Liver (tissue), 8 donors: ENCODE measurements at regions not wholly inside any gene's neighbourhood (a gene's known extent, or its start where the extent isn't known, plus 50 kb on each side); places are given as distances from the start of the nearest gene placed in this dataset.

Source experiments
- DNase-seq: peaks from one replicate; pipeline ENCODE4 v3.0.0-alpha.2; 2017; ENCODE audit warnings: low spot score
- H3K27ac ChIP-seq, 2 donors: one replicate each; pipeline ENCODE4 v1.7.0; 2013; ENCODE audit warnings: inconsistent platforms in 2 of 2, low read length in 2 of 2, control low read depth in 1 of 2, low read depth in 1 of 2, mild to moderate bottlenecking in 1 of 2
- H3K27me3 ChIP-seq, 4 donors: one replicate each; pipeline versions ENCODE4 v1.6.1 to v1.7.0; 2013; ENCODE audit warnings: low read length in 3 of 4, inconsistent platforms in 1 of 4, mild to moderate bottlenecking in 1 of 4, moderate library complexity in 1 of 4; ENCODE audit not compliant: control insufficient read depth in 4 of 4, insufficient read depth in 4 of 4
- H3K36me3 ChIP-seq, 4 donors: one replicate each; pipeline versions ENCODE4 v1.6.1 to v1.7.0; 2013; ENCODE audit warnings: low read length in 3 of 4, mild to moderate bottlenecking in 3 of 4, low read depth in 1 of 4, moderate library complexity in 1 of 4; ENCODE audit not compliant: control insufficient read depth in 4 of 4, insufficient read depth in 3 of 4
- H3K4me1 ChIP-seq, 4 donors: one replicate each; pipeline versions ENCODE4 v1.6.1 to v1.7.0; 2013; ENCODE audit warnings: low read length in 3 of 4, mild to moderate bottlenecking in 3 of 4, moderate library complexity in 1 of 4; ENCODE audit not compliant: control insufficient read depth in 4 of 4, insufficient read depth in 4 of 4
- H3K4me3 ChIP-seq, 3 donors: one replicate each; pipeline versions ENCODE4 v1.6.1 to v1.7.0; 2013; ENCODE audit warnings: low read length in 3 of 3, control low read depth in 1 of 3, low read depth in 1 of 3, mild to moderate bottlenecking in 1 of 3
- H3K9ac ChIP-seq, 2 donors: one replicate each; pipeline ENCODE4 v1.7.0; 2013; ENCODE audit warnings: low read length in 2 of 2, mild to moderate bottlenecking in 2 of 2, moderate library complexity in 2 of 2, control low read depth in 1 of 2, low read depth in 1 of 2
- H3K9me3 ChIP-seq, 4 donors: one replicate each; pipeline versions ENCODE4 v1.6.1 to v1.7.0; 2013; ENCODE audit warnings: low read length in 3 of 4; ENCODE audit not compliant: control insufficient read depth in 4 of 4
- EGR1 ChIP-seq, 2 donors: IDR thresholded peaks; 2 replicates each; pipeline ENCODE4 v1.6.1; 2016 to 2018; ENCODE audit warnings: antibody characterized with exemption in 2 of 2, low read depth in 2 of 2
- FOXA1 ChIP-seq: IDR thresholded peaks from 2 replicates; pipeline ENCODE4 v1.6.1; 2016; ENCODE audit warnings: antibody characterized with exemption
- FOXA2 ChIP-seq: IDR thresholded peaks from 2 replicates; pipeline ENCODE4 v1.6.1; 2016; ENCODE audit warnings: antibody characterized with exemption
- GABPA ChIP-seq, 2 donors: IDR thresholded peaks in 1 of 2; conservative IDR thresholded peaks in 1 of 2; 2 replicates each; pipeline ENCODE4 v1.6.1; 2016; ENCODE audit warnings: antibody characterized with exemption in 2 of 2, mild to moderate bottlenecking in 1 of 2, moderate library complexity in 1 of 2
- HNF4A ChIP-seq, 2 donors: conservative IDR thresholded peaks; 2 replicates each; pipeline ENCODE4 v1.6.1; 2016; ENCODE audit warnings: antibody characterized with exemption in 2 of 2, mild to moderate bottlenecking in 2 of 2
- HNF4G ChIP-seq: IDR thresholded peaks from 2 replicates; pipeline ENCODE4 v1.6.1; 2016; ENCODE audit warnings: antibody characterized with exemption
- JUND ChIP-seq, 2 donors: IDR thresholded peaks; 2 replicates each; pipeline ENCODE4 v1.6.1; 2016; ENCODE audit warnings: antibody characterized with exemption in 2 of 2
- RAD21 ChIP-seq, 2 donors: IDR thresholded peaks; 2 replicates each; pipeline ENCODE4 v1.6.1; 2016; ENCODE audit warnings: antibody characterized with exemption in 2 of 2, mild to moderate bottlenecking in 2 of 2
- RXRA ChIP-seq, 2 donors: IDR thresholded peaks; 2 replicates each; pipeline ENCODE4 v1.6.1; 2017 to 2018; ENCODE audit warnings: antibody characterized with exemption in 2 of 2, mild to moderate bottlenecking in 1 of 2
- SP1 ChIP-seq: IDR thresholded peaks from 2 replicates; pipeline ENCODE4 v1.6.1; 2018; ENCODE audit warnings: antibody characterized with exemption, mild to moderate bottlenecking
- TAF1 ChIP-seq: conservative IDR thresholded peaks from 2 replicates; pipeline ENCODE4 v1.6.1; 2016; ENCODE audit warnings: antibody characterized with exemption, mild to moderate bottlenecking
- YY1 ChIP-seq: IDR thresholded peaks from 2 replicates; pipeline ENCODE4 v1.6.1; 2016; ENCODE audit warnings: antibody characterized with exemption, mild to moderate bottlenecking
- WGBS: extraction: QIAGEN DNeasy Blood & Tissue Kit; methylation state at CpG from one replicate; pipeline ENCODE4 v1.1.7; 2013; 5-methylcytosine and 5-hydroxymethylcytosine counted together
- TF ChIP-seq, protein P1 (sequence below): IDR thresholded peaks from 2 replicates; pipeline ENCODE4 v1.6.1; 2016; ENCODE audit warnings: antibody characterized with exemption
- TF ChIP-seq, protein P2 (sequence below): IDR thresholded peaks from 2 replicates; pipeline ENCODE4 v1.6.1; 2016; ENCODE audit warnings: antibody characterized with exemption
- TF ChIP-seq, protein P3 (sequence below): IDR thresholded peaks from 2 replicates; pipeline ENCODE4 v1.6.1; 2016; ENCODE audit warnings: antibody characterized with exemption
- TF ChIP-seq, protein P4 (sequence below): IDR thresholded peaks from 2 replicates; pipeline ENCODE4 v1.6.1; 2016; ENCODE audit warnings: antibody characterized with exemption, mild to moderate bottlenecking
- TF ChIP-seq, protein P5 (sequence below): fragments of 150-350 bp; IDR thresholded peaks from 2 replicates; pipeline ENCODE4 v1.5.1; 2017; ENCODE audit warnings: improper control_type of control experiment, low read depth, low read length; ENCODE audit not compliant: missing input control
- donor health status: healthy.
- donor health status: healthy.
- donor health status: healthy.
- donor health status: healthy.
- donor health status: healthy.

DNA sequence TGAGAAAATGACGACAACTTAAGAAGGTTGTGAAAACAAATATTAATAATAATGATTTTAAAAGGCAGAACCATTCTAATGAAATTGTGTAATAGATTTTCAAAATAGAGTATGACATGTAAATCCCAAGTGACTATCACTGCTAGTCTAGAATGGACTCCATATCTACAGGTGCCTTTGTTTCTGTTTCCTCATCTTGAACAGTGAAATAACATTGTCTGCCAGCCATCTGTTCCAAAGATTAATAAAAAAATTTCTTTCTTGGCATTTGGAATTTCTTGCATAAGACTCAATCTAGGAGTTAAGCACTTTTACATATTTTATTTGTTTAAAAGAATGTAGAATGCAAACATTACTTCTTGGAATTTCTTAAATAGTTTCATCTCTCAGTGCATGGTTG, 520.1 kb upstream of the ARGLU1 start:
- TF ChIP-seq JUND (IDR thresholded peaks at IDR 0.05) (no peak), GABPA (IDR thresholded peaks at IDR 0.05 in 1 of 2, conservative IDR thresholded peaks at IDR 0.05 in 1 of 2) (no peak), RXRA (IDR thresholded peaks at IDR 0.05) (no peak), SP1 (no peak), HNF4A (conservative IDR thresholded peaks at IDR 0.05) (no peak), TAF1 (no peak), YY1 (no peak), EGR1 (IDR thresholded peaks at IDR 0.05; ENCODE audit: low read depth in 2 of 2) (no peak), FOXA2 (no peak), HNF4G (no peak), RAD21 (IDR thresholded peaks at IDR 0.05) (no peak), FOXA1 (no peak)
- TF ChIP-seq, protein P1, sequence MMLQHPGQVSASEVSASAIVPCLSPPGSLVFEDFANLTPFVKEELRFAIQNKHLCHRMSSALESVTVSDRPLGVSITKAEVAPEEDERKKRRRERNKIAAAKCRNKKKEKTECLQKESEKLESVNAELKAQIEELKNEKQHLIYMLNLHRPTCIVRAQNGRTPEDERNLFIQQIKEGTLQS, result no peak
- TF ChIP-seq, protein P2, sequence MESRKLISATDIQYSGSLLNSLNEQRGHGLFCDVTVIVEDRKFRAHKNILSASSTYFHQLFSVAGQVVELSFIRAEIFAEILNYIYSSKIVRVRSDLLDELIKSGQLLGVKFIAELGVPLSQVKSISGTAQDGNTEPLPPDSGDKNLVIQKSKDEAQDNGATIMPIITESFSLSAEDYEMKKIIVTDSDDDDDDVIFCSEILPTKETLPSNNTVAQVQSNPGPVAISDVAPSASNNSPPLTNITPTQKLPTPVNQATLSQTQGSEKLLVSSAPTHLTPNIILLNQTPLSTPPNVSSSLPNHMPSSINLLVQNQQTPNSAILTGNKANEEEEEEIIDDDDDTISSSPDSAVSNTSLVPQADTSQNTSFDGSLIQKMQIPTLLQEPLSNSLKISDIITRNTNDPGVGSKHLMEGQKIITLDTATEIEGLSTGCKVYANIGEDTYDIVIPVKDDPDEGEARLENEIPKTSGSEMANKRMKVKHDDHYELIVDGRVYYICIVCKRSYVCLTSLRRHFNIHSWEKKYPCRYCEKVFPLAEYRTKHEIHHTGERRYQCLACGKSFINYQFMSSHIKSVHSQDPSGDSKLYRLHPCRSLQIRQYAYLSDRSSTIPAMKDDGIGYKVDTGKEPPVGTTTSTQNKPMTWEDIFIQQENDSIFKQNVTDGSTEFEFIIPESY, result no peak
- TF ChIP-seq, protein P3, sequence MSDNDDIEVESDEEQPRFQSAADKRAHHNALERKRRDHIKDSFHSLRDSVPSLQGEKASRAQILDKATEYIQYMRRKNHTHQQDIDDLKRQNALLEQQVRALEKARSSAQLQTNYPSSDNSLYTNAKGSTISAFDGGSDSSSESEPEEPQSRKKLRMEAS, result no peak
- TF ChIP-seq, protein P4, sequence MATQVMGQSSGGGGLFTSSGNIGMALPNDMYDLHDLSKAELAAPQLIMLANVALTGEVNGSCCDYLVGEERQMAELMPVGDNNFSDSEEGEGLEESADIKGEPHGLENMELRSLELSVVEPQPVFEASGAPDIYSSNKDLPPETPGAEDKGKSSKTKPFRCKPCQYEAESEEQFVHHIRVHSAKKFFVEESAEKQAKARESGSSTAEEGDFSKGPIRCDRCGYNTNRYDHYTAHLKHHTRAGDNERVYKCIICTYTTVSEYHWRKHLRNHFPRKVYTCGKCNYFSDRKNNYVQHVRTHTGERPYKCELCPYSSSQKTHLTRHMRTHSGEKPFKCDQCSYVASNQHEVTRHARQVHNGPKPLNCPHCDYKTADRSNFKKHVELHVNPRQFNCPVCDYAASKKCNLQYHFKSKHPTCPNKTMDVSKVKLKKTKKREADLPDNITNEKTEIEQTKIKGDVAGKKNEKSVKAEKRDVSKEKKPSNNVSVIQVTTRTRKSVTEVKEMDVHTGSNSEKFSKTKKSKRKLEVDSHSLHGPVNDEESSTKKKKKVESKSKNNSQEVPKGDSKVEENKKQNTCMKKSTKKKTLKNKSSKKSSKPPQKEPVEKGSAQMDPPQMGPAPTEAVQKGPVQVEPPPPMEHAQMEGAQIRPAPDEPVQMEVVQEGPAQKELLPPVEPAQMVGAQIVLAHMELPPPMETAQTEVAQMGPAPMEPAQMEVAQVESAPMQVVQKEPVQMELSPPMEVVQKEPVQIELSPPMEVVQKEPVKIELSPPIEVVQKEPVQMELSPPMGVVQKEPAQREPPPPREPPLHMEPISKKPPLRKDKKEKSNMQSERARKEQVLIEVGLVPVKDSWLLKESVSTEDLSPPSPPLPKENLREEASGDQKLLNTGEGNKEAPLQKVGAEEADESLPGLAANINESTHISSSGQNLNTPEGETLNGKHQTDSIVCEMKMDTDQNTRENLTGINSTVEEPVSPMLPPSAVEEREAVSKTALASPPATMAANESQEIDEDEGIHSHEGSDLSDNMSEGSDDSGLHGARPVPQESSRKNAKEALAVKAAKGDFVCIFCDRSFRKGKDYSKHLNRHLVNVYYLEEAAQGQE, result no peak
- peaks cover 0 to 2% (median 0%) of the 10 kb centered on the region in 4 donors for H3K27me3 ChIP-seq
- 89% methylated on average over 1 of the region's 1 CpG for WGBS
- DNase-seq, result no peak
- H3K9me3 ChIP-seq, result no peaks in the 10 kb centered on the region
- H3K36me3 ChIP-seq, result no peaks in the 10 kb centered on the region
- no peak overlapping the region for H3K27ac ChIP-seq
- no peaks in the 10 kb centered on the region for H3K4me1 ChIP-seq
- H3K9ac ChIP-seq, result no peak overlapping the region
- H3K4me3 ChIP-seq, result no peak overlapping the region

DNA sequence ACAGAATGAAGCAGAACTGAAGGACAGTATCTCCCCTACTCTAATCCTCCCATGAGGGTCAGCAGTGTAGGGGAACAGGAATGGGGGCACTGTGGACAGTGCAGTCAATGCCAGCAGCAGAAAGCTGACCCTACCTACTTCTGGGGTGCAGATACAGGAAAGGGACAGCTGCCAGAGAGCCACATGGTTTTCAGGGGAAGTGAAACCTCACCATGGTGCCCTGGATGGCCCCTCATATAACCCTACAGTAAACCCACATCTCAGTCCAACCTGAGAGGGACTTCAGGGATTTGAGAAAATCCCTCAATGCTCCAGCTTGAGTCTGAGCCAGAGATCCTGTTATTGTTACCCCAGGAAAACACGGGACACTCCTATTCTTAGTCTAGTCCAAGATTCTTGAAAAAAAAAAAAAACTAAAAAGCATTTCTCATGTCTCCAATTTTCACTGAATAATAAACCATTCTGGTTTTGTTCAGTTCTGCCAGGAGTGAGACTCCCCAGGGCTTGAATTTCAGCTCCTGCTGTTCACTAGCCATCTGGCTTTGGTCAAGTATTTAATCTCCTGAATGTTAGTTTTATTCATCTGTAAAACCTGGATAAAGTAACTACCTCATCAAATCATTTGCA, 511.6 kb upstream of the ARGLU1 start:
- no peaks in the 10 kb centered on the region for H3K9me3 ChIP-seq
- 58% methylated on average over 1 of the region's 1 CpG for WGBS
- DNase-seq, result no peak

More for the DNA sequence above, 511.6 kb upstream of the ARGLU1 start:
- no peak for TF ChIP-seq FOXA2
- no peak for TF ChIP-seq JUND (IDR thresholded peaks at IDR 0.05)
- no peak for TF ChIP-seq RAD21 (IDR thresholded peaks at IDR 0.05)
- no peak for TF ChIP-seq SP1
- TF ChIP-seq HNF4A (conservative IDR thresholded peaks at IDR 0.05), result no peak
- TF ChIP-seq, protein P1, result no peak
- TF ChIP-seq, protein P5, sequence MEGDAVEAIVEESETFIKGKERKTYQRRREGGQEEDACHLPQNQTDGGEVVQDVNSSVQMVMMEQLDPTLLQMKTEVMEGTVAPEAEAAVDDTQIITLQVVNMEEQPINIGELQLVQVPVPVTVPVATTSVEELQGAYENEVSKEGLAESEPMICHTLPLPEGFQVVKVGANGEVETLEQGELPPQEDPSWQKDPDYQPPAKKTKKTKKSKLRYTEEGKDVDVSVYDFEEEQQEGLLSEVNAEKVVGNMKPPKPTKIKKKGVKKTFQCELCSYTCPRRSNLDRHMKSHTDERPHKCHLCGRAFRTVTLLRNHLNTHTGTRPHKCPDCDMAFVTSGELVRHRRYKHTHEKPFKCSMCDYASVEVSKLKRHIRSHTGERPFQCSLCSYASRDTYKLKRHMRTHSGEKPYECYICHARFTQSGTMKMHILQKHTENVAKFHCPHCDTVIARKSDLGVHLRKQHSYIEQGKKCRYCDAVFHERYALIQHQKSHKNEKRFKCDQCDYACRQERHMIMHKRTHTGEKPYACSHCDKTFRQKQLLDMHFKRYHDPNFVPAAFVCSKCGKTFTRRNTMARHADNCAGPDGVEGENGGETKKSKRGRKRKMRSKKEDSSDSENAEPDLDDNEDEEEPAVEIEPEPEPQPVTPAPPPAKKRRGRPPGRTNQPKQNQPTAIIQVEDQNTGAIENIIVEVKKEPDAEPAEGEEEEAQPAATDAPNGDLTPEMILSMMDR, result no peak
- TF ChIP-seq, protein P2, result no peak
- no peak for TF ChIP-seq FOXA1
- H3K9ac ChIP-seq, result no peak overlapping the region
- H3K4me3 ChIP-seq, result no peak overlapping the region
- H3K27ac ChIP-seq, result no peak overlapping the region
- H3K4me1 ChIP-seq, result no peaks in the 10 kb centered on the region
- H3K27me3 ChIP-seq, result no peaks in the 10 kb centered on the region
- H3K36me3 ChIP-seq, result no peaks in the 10 kb centered on the region
